SK-N-MC (cell line): ENCODE measurements at regions not wholly inside any gene's neighbourhood (a gene's known extent, or its start where the extent isn't known, plus 50 kb on each side); places are given as distances from the start of the nearest gene placed in this dataset.
A peak's percentile ranks its signal among the peaks of the same experiment; 100 is the strongest.

Experiments
- DNase-seq: peaks from one replicate; pipeline ENCODE4 v3.0.0-alpha.2; 2011; ENCODE audit warnings: low read depth, low spot score
- H3K27ac ChIP-seq: fragments of 200-600 bp; sonication (generic); 2 replicates; pipeline ENCODE4 v1.5.1; 2016; ENCODE audit warnings: mixed run types
- H3K36me3 ChIP-seq: fragments of 200-600 bp; sonication (generic); 2 replicates; pipeline ENCODE4 v1.6.1; 2017; ENCODE audit warnings: antibody characterized with exemption, low read length, mixed read lengths; ENCODE audit not compliant: insufficient read depth
- H3K4me3 ChIP-seq: fragments of 200-600 bp; sonication (generic); 2 replicates; pipeline ENCODE4 v1.5.1; 2016
- H3K9ac ChIP-seq: fragments of 200-600 bp; sonication (generic); 2 replicates; pipeline ENCODE4 v1.8.0; 2017; ENCODE audit warnings: mixed run types, mixed read lengths; ENCODE audit not compliant: insufficient read length
- H3K9me3 ChIP-seq: fragments of 200-600 bp; sonication (generic); 2 replicates; pipeline ENCODE4 v1.6.1; 2017; ENCODE audit warnings: low read depth, mild to moderate bottlenecking, antibody characterized with exemption, low read length, moderate library complexity, mixed read lengths
- EZH2 ChIP-seq: fragments of 200-600 bp; sonication (generic); IDR thresholded peaks from one replicate; pipeline ENCODE4 v1.6.1; 2017; ENCODE audit warnings: antibody characterized with exemption
- FOXP2 ChIP-seq: optimal IDR thresholded peaks from 2 replicates; pipeline ENCODE3; 2011; ENCODE audit warnings: mild to moderate bottlenecking, moderate library complexity; ENCODE audit not compliant: insufficient read depth; ENCODE audit errors: extremely low read length, control extremely low read depth
- POLR2AphosphoS5 ChIP-seq: IDR thresholded peaks from 2 replicates; pipeline ENCODE4 v1.6.1; 2012; ENCODE audit warnings: mild to moderate bottlenecking, low read depth, low read length, borderline replicate concordance

DNA sequence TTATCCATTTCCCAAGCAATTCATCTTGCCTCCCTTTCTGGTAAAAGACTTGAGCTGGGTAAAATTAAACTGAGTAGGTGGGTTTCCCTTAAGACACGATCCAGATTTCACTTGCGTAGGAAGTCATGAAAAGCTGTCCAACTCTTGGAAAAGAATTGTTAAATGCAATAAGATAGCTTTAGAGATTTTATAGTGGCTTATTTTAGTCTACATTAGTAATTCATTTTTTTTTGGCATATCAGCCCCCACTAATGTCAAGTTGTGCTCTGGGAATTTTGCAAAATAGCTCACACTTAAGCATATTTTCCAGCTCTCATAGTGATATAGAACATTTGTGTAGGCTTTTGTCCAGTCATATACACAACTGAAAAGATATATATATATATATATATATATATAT lies 344.7 kb upstream of the FIGN start:
- H3K9ac ChIP-seq = no peak overlapping the region
- H3K27ac ChIP-seq = no peak overlapping the region
- no peaks in the 10 kb centered on the region for H3K9me3 ChIP-seq
- H3K36me3 ChIP-seq = no peaks in the 10 kb centered on the region
- no peak for TF ChIP-seq FOXP2
- no peak for TF ChIP-seq POLR2AphosphoS5
- no peak for TF ChIP-seq EZH2
- no peak for DNase-seq
- H3K4me3 ChIP-seq = no peak overlapping the region

DNA sequence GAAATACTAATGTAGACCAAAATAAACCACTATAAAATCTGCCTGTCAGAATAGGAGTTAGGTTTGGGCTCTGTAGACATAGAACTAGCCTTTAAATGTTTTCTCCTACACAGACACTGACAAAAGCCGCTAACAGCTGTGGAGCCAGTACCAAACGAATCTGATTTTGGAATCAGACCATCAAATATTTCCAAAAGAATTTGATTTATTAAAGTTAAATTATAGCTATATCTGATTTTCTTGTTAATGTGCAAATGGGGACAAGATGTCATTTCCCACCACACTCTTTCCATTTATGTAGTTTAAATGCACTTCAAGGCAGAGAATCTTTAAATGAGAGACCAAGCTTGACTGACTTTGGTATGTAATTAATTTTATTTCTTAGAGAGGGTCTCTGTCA lies 343.4 kb upstream of the FIGN start:
- no peaks in the 10 kb centered on the region for H3K36me3 ChIP-seq
- H3K9me3 ChIP-seq = no peaks in the 10 kb centered on the region
- DNase-seq = no peak
- TF ChIP-seq FOXP2 (no peak), POLR2AphosphoS5 (no peak), EZH2 (no peak)
- H3K27ac ChIP-seq = no peak overlapping the region
- no peak overlapping the region for H3K9ac ChIP-seq
- no peak overlapping the region for H3K4me3 ChIP-seq

DNA sequence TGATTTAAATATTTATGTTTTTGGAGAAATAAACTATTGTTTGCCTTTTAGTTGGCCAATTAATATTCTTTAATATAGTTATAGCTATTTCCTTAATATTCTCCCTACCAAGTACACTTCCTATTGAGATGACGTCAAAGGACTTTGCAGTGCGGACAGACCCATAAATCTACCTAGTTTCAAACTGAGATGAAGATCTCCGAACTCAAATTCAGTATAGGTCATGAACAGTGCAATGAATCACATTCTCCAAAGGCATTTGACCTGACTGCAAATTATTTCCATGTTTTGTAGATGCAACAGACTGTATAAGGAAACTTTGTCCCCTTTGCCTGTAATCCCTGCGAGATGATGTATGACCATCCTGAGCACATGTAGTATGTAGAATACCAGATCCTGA lies 342.6 kb upstream of the FIGN start:
- H3K9ac ChIP-seq = no peak overlapping the region
- H3K9me3 ChIP-seq = no peaks in the 10 kb centered on the region
- H3K4me3 ChIP-seq = no peak overlapping the region
- TF ChIP-seq FOXP2 (no peak), POLR2AphosphoS5 (no peak)
- H3K36me3 ChIP-seq = no peaks in the 10 kb centered on the region
- DNase-seq = no peak
- no peak overlapping the region for H3K27ac ChIP-seq

DNA sequence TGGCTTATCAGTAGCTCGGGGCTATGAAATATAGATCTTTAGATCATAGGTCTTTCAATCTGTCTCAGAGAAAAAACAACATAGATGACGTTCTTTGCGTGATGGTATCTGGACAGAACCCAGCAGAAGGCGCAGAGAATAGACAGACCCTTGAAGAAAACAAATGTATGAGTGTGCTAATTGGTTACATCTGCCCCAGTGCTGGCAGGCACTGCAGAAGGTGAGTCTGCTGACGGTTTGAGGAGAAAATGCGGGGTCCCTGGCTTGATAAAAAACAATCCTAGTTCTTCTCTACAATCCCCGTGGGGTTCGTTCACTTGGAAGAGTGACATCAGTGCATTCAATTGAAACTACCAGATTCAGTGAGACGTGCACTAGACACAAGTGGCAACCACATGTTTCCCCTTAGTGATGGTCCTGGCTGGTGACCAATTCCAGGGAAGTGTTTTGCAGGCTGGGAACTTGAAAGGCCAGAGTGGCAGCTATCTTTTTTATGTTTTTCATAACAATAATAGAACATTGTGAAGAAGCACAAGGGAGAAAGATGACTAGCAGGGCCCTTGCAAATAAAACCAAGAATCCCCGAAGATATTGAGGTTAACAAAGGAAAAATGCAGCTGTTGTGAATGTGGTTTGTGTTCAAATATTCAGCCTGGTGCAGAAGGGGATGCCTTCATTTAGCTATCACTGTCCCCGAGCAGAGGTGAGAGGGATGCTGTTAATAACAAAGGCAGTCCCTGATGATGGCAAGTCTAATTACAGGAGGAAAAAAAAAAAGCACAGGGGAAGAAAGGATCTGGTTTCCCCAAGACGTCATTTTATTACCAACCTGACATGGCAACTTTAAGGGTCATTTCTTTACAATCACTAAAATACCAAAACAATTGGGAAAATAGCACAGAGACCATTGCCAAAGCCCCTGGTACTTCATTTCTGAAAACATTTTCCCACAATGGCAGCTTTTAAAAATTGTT lies 337.6 kb upstream of the FIGN start:
- H3K9ac ChIP-seq = no peak overlapping the region
- TF ChIP-seq FOXP2 = no peak
- no peak for TF ChIP-seq EZH2
- TF ChIP-seq POLR2AphosphoS5 = no peak
- no peaks in the 10 kb centered on the region for H3K36me3 ChIP-seq
- H3K4me3 ChIP-seq = no peak overlapping the region; the same call in 1 of the 2 replicates
- DNase-seq = no peak
- H3K9me3 ChIP-seq = no peaks in the 10 kb centered on the region
- H3K27ac ChIP-seq = no peak overlapping the region

DNA sequence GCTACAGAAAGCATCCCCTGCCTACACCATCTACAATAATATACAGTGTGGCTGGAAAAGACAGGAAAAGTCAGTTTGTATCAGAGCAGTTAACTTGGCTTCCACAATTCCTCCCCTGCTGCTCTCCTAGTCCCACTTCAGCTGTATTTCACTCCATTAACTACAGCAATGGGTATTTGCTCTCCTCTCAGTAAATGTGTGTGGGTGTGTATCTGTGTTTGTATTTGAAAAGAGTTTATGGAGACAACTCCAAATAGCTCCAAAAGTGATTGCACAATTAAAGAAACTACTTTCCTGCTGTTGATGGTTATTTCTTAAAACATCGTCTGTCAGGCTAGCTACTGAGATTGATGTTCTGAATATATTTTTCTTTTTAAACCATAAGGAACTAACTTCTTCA lies 333.7 kb upstream of the FIGN start:
- H3K4me3 ChIP-seq = no peak overlapping the region
- H3K36me3 ChIP-seq = no peaks in the 10 kb centered on the region
- H3K27ac ChIP-seq = no peak overlapping the region
- H3K9ac ChIP-seq = no peak overlapping the region
- H3K9me3 ChIP-seq = no peaks in the 10 kb centered on the region
- TF ChIP-seq POLR2AphosphoS5 = no peak
- TF ChIP-seq EZH2 = no peak
- TF ChIP-seq FOXP2 = no peak
- no peak for DNase-seq

DNA sequence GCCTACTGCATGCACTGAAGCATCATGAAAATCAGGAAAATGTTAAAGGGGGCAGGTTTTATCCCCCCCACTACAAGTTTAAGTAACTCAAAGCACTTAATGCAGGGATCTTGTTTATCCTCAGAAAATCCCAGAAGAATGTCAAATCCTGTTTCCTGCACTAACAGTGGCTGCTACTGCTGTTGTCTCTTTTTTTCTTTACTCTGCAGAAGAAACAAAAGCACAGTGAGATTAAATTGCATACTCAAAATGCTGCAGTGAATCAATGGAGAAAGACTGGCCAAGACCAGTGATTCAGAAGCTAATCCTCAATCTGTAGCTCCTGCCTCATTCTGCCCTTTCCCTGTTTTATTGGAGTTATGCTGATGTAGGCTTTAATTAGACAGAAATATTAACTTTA lies 332.3 kb upstream of the FIGN start:
- no peaks in the 10 kb centered on the region for H3K36me3 ChIP-seq
- no peak for DNase-seq
- H3K27ac ChIP-seq = no peak overlapping the region
- H3K9ac ChIP-seq = no peak overlapping the region
- H3K4me3 ChIP-seq = no peak overlapping the region
- H3K9me3 ChIP-seq = no peaks in the 10 kb centered on the region
- TF ChIP-seq POLR2AphosphoS5 (no peak), FOXP2 (no peak), EZH2 (no peak)

DNA sequence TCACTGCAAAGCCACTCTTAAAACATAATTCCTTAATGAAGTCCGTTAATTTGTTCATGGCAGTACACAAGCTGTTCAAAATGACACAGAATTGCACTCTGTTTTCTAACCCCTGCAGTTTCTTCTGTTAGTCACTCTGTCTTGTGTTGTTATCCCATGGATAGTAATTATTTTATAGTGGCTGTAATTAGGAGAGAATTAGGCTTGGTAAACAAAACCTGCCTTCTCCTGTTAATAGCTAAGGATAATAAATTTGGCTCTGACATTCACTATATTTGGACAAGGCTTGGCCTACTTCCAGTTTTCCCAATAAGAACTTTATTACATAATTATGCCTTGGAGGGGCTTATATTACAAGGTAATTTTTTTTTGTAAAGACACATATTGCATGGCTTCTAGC lies 330.3 kb upstream of the FIGN start:
- H3K27ac ChIP-seq = no peak overlapping the region
- H3K36me3 ChIP-seq = no peaks in the 10 kb centered on the region
- no peaks in the 10 kb centered on the region for H3K9me3 ChIP-seq
- peak; percentile 60 for DNase-seq
- no peak for TF ChIP-seq FOXP2
- no peak for TF ChIP-seq EZH2
- no peak; the same call in 1 of the 2 replicates for TF ChIP-seq POLR2AphosphoS5
- H3K9ac ChIP-seq = no peak overlapping the region
- no peak overlapping the region for H3K4me3 ChIP-seq

DNA sequence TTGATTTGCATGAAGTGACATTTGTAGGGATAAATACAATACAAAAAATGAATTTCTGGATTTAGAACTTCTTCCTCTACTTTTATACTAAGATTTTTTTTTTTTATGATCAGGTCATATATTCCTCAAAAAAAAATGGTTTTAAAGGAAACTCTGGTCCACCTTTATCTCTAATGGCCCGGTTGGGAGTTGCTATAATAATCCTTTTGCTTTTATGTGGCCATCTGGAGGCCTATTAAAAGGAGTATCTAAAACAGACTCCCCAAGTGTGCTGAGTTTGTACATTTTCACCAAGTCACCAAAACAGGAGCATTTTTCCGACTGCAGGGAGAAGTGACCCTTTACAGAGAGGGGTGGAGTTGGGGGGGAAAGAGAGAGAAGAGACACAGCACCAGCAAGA lies 329.2 kb upstream of the FIGN start:
- no peak for DNase-seq
- Histone ChIP-seq H3K27ac (no peak overlapping the region), H3K9me3 (no peaks in the 10 kb centered on the region), H3K36me3 (no peaks in the 10 kb centered on the region), H3K9ac (no peak overlapping the region), H3K4me3 (no peak overlapping the region)
- TF ChIP-seq EZH2 (no peak), FOXP2 (no peak), POLR2AphosphoS5 (no peak)
